ENCODE measurements at regions not wholly inside any gene's neighbourhood (a gene's known extent, or its start where the extent isn't known, plus 50 kb on each side); places are given as distances from the start of the nearest gene placed in this dataset.

DNA sequence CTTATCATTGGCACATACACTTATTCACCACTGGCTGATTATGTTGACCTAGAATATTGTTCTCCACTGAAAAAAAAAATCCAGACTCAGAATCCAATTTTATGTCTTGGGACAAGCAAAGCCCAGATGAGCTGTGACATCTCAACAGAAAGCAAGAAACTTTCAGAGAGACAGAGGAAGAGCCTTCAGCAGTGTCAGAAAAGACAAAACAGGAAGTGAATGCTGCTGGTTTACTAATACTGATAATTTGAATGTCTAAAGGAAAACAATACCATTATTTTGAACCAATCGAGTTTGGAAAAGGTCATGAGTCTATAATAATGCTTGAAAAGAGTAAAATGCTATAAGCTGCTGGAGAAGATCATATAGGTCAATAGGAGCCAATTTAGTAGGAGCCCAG is 179.8 kb upstream of the RIMS1 start:
- no peak overlapping the region for H4K5ac ChIP-seq (ENCODE audit: insufficient read length, low read depth, low read length)
- no peak overlapping the region for H3K9ac ChIP-seq (ENCODE audit: extremely low read depth, insufficient read length, low read length)
- H3K79me2 ChIP-seq (ENCODE audit: insufficient read depth, low read length) = no peaks in the 10 kb centered on the region
- no peak for DNase-seq
- H3K56ac ChIP-seq (ENCODE audit: insufficient read length, low read depth, low read length) = no peak overlapping the region
- H2BK12ac ChIP-seq (ENCODE audit: insufficient read length, low read depth, low read length) = no peak overlapping the region
- H3K23ac ChIP-seq (ENCODE audit: insufficient read length, low read depth, low read length) = no peak overlapping the region
- no peak overlapping the region for H2BK120ac ChIP-seq (ENCODE audit: low read depth, low read length, poor library complexity, severe bottlenecking)
- no peak overlapping the region for H3K27ac ChIP-seq (ENCODE audit: insufficient read length, low read depth, low read length)
- no peaks in the 10 kb centered on the region for H4K20me1 ChIP-seq (ENCODE audit: control insufficient read depth, insufficient read depth, insufficient read length)
- no peaks in the 10 kb centered on the region for H3K27me3 Mint-ChIP-seq (ENCODE audit: low read depth)
- H3K4me1 Mint-ChIP-seq = peaks cover 7 to 10% of the 10 kb centered on the region in 2 experiments
- H3K9me3 Mint-ChIP-seq = no peaks in the 10 kb centered on the region
- no peak overlapping the region for H3K18ac ChIP-seq (ENCODE audit: insufficient read length, low read depth, low read length)
- H2BK15ac ChIP-seq (ENCODE audit: low read depth, low read length) = no peak overlapping the region
- no peak overlapping the region for H2BK20ac ChIP-seq (ENCODE audit: low read depth, low read length, poor library complexity, severe bottlenecking)
- no peak overlapping the region; a peak in 2 of 7 replicates for H3K27ac Mint-ChIP-seq
- H3T11ph ChIP-seq (ENCODE audit: low read length) = no peak overlapping the region
- no peaks in the 10 kb centered on the region for H3K79me1 ChIP-seq (ENCODE audit: insufficient read depth, low read depth, low read length, poor library complexity, severe bottlenecking)
- H3K4me2 ChIP-seq (ENCODE audit: insufficient read depth, insufficient read length, low read length) = no peak overlapping the region
- no peaks in the 10 kb centered on the region for H3K23me2 ChIP-seq (ENCODE audit: insufficient read length, low read depth, low read length, poor library complexity, severe bottlenecking)
- H3K27me3 ChIP-seq (ENCODE audit: insufficient read depth, low read length) = no peaks in the 10 kb centered on the region
- no peak overlapping the region for H2BK5ac ChIP-seq (ENCODE audit: insufficient read length, low read length)
- H4K91ac ChIP-seq (ENCODE audit: insufficient read length, low read depth, low read length) = no peak overlapping the region
- no peak overlapping the region for H2AK5ac ChIP-seq (ENCODE audit: insufficient read length, low read length)
- H4K8ac ChIP-seq (replicated peaks; ENCODE audit: insufficient read length, low read depth, low read length) = no peak overlapping the region
- no peak overlapping the region for H3K14ac ChIP-seq (ENCODE audit: insufficient read depth, low read length)
- H3K36me3 Mint-ChIP-seq (ENCODE audit: insufficient read depth in 1 of 3, low read depth in 3 of 3) = no peaks in the 10 kb centered on the region
- no peak overlapping the region for H2AFZ ChIP-seq (ENCODE audit: low read length)
- H3K9me3 ChIP-seq (ENCODE audit: control insufficient read depth, low read depth, low read length) = no peaks in the 10 kb centered on the region
- no peak for TF ChIP-seq CTCF (conservative IDR thresholded peaks at IDR 0.05)
- no peak overlapping the region for H3K4ac ChIP-seq (ENCODE audit: low read depth, low read length)
- H3K4me3 Mint-ChIP-seq = no peak overlapping the region
- no CpG with 5 or more reads among the region's 1 CpG for WGBS (ENCODE audit: extremely low coverage, insufficient read length, low lambda C conversion rate)
- H3K4me1 ChIP-seq (ENCODE audit: insufficient read depth, low read length) = no peaks in the 10 kb centered on the region
